WTC11 (cell line): ENCODE measurements at regions not wholly inside any gene's neighbourhood (a gene's known extent, or its start where the extent isn't known, plus 50 kb on each side); places are given as distances from the start of the nearest gene placed in this dataset.

ENCODE experiments used
- FOXK1 ChIP-seq: sonication (generic); formaldehyde crosslinking; IDR thresholded peaks from 2 replicates; pipeline ENCODE4 v1.8.0; 2022; ENCODE audit warnings: mild to moderate bottlenecking, moderate library complexity, missing genetic modification reagents
- GABPB1 ChIP-seq: sonication (generic); formaldehyde crosslinking; IDR thresholded peaks from 2 replicates; pipeline ENCODE4 v1.8.1; 2023; ENCODE audit warnings: mild to moderate bottlenecking, missing genetic modification reagents
- RORB ChIP-seq: fragments of 250-450 bp; sonication (Bioruptor Pico); IDR thresholded peaks from 2 replicates; pipeline ENCODE4 v1.9.0; 2021; ENCODE audit warnings: mild to moderate bottlenecking
- TF ChIP-seq, protein P1 (sequence below): sonication (generic); formaldehyde crosslinking; IDR thresholded peaks from 2 replicates; pipeline ENCODE4 v1.8.1; 2022; ENCODE audit warnings: low read depth, mild to moderate bottlenecking, moderate library complexity, missing genetic modification reagents, borderline replicate concordance
- TF ChIP-seq, protein P2 (sequence below): fragments of 200-600 bp; IDR thresholded peaks from 2 replicates; pipeline ENCODE4 v1.8.0; 2022; ENCODE audit warnings: antibody characterized with exemption
- TF ChIP-seq, protein P3 (sequence below): sonication (generic); formaldehyde crosslinking; IDR thresholded peaks from 2 replicates; pipeline ENCODE4 v1.8.1; 2022; ENCODE audit warnings: low read depth, missing genetic modification reagents, borderline replicate concordance
- TF ChIP-seq, protein P4 (sequence below): sonication (generic); formaldehyde crosslinking; IDR thresholded peaks from 2 replicates; pipeline ENCODE4 v1.8.1; 2023; ENCODE audit warnings: mild to moderate bottlenecking, missing genetic modification reagents, moderate library complexity
- TF ChIP-seq, protein P5 (sequence below): sonication (generic); formaldehyde crosslinking; IDR thresholded peaks from 2 replicates; pipeline ENCODE4 v1.8.1; 2023; ENCODE audit warnings: mild to moderate bottlenecking, missing genetic modification reagents, moderate library complexity

DNA sequence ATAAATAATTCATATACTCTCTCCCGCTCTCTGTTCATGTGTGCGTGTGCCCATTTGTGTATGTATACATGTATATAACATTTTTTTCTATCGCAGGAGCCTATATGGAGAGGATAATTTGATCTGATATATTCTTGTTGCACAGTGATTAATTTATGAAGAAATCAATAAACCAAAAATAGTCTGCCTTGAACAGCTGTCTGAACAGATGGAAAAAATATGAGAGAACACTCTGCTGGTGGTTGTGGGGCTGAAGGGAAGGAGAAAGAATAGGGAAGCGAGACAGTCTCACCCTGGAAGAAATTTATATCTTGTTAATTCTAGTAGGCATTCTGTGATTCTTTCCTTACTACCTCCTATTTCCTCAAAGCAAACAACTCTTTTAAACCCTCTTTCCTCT lies 96.6 kb upstream of the B3GAT2 start:
- TF ChIP-seq, protein P1, sequence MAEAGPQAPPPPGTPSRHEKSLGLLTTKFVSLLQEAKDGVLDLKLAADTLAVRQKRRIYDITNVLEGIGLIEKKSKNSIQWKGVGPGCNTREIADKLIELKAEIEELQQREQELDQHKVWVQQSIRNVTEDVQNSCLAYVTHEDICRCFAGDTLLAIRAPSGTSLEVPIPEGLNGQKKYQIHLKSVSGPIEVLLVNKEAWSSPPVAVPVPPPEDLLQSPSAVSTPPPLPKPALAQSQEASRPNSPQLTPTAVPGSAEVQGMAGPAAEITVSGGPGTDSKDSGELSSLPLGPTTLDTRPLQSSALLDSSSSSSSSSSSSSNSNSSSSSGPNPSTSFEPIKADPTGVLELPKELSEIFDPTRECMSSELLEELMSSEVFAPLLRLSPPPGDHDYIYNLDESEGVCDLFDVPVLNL (CRISPR knock-in tag) = no peak
- TF ChIP-seq, protein P2, sequence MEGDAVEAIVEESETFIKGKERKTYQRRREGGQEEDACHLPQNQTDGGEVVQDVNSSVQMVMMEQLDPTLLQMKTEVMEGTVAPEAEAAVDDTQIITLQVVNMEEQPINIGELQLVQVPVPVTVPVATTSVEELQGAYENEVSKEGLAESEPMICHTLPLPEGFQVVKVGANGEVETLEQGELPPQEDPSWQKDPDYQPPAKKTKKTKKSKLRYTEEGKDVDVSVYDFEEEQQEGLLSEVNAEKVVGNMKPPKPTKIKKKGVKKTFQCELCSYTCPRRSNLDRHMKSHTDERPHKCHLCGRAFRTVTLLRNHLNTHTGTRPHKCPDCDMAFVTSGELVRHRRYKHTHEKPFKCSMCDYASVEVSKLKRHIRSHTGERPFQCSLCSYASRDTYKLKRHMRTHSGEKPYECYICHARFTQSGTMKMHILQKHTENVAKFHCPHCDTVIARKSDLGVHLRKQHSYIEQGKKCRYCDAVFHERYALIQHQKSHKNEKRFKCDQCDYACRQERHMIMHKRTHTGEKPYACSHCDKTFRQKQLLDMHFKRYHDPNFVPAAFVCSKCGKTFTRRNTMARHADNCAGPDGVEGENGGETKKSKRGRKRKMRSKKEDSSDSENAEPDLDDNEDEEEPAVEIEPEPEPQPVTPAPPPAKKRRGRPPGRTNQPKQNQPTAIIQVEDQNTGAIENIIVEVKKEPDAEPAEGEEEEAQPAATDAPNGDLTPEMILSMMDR = no peak
- TF ChIP-seq, protein P3, sequence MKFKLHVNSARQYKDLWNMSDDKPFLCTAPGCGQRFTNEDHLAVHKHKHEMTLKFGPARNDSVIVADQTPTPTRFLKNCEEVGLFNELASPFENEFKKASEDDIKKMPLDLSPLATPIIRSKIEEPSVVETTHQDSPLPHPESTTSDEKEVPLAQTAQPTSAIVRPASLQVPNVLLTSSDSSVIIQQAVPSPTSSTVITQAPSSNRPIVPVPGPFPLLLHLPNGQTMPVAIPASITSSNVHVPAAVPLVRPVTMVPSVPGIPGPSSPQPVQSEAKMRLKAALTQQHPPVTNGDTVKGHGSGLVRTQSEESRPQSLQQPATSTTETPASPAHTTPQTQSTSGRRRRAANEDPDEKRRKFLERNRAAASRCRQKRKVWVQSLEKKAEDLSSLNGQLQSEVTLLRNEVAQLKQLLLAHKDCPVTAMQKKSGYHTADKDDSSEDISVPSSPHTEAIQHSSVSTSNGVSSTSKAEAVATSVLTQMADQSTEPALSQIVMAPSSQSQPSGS (CRISPR knock-in tag) = no peak
- TF ChIP-seq FOXK1 (CRISPR knock-in tag) (no peak), RORB (CRISPR knock-in tag) (no peak), GABPB1 (CRISPR knock-in tag) (no peak)
- TF ChIP-seq, protein P4, sequence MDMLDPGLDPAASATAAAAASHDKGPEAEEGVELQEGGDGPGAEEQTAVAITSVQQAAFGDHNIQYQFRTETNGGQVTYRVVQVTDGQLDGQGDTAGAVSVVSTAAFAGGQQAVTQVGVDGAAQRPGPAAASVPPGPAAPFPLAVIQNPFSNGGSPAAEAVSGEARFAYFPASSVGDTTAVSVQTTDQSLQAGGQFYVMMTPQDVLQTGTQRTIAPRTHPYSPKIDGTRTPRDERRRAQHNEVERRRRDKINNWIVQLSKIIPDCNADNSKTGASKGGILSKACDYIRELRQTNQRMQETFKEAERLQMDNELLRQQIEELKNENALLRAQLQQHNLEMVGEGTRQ (CRISPR knock-in tag) = no peak
- TF ChIP-seq, protein P5, sequence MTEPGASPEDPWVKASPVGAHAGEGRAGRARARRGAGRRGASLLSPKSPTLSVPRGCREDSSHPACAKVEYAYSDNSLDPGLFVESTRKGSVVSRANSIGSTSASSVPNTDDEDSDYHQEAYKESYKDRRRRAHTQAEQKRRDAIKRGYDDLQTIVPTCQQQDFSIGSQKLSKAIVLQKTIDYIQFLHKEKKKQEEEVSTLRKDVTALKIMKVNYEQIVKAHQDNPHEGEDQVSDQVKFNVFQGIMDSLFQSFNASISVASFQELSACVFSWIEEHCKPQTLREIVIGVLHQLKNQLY (CRISPR knock-in tag) = no peak
